HG03097 (cell line): ENCODE measurements at regions not wholly inside any gene's neighbourhood (a gene's known extent, or its start where the extent isn't known, plus 50 kb on each side); places are given as distances from the start of the nearest gene placed in this dataset.
"Not testable (repeated sequence)": the region's sequence is repeated elsewhere in the genome, so short reads cannot be mapped to it uniquely, and the experiment has no call there.

Experiments used
- ATAC-seq: cut with Tn5 transposase; IDR thresholded peaks from one replicate; pipeline ENCODE4 v1.9.1; 2021; ENCODE audit not compliant: unreplicated experiment, low FRiP score

- ATAC-seq, result no peak
Measured at GRCh38 chr16:85202051-85202601, 89.9 kb upstream of the CIBAR2 start.

- ATAC-seq, result no peak
Measured at GRCh38 chr16:85202631-85203461, 90.6 kb upstream of the CIBAR2 start.

GRCh38 chr16:85203462-85203813 is 91.2 kb upstream of the CIBAR2 start:
- ATAC-seq, result no peak

- ATAC-seq, result no peak
Measured at GRCh38 chr16:85204242-85205010, 92.2 kb upstream of the CIBAR2 start.

GRCh38 chr16:85205257-85205656 is 93.0 kb upstream of the CIBAR2 start:
- not testable (repeated sequence) for ATAC-seq

GRCh38 chr16:85205747-85206471 is 93.6 kb upstream of the CIBAR2 start:
- ATAC-seq, result no peak

- ATAC-seq, result no peak
Measured at GRCh38 chr16:85206472-85207356, 94.4 kb upstream of the CIBAR2 start.

- ATAC-seq, result no peak
Measured at GRCh38 chr16:85207357-85207921, 95.2 kb upstream of the CIBAR2 start.

- no peak for ATAC-seq
Measured at GRCh38 chr16:85208181-85208580, 95.9 kb upstream of the CIBAR2 start.

GRCh38 chr16:85208643-85209520 is 96.6 kb upstream of the CIBAR2 start:
- ATAC-seq, result no peak

- no peak for ATAC-seq
Measured at GRCh38 chr16:85209526-85210121, 97.4 kb upstream of the CIBAR2 start.

- ATAC-seq, result no peak
Measured at GRCh38 chr16:85210423-85211169, 98.3 kb upstream of the CIBAR2 start.

GRCh38 chr16:85211271-85211801 is 99.1 kb upstream of the CIBAR2 start:
- ATAC-seq, result no peak

- ATAC-seq, result no peak
Measured at GRCh38 chr16:85213926-85214675, 101.8 kb upstream of the CIBAR2 start.

- no peak for ATAC-seq
Measured at GRCh38 chr16:85215478-85216118, 103.3 kb upstream of the CIBAR2 start.
